HUDEP-2 (cell line): ENCODE measurements at regions not wholly inside any gene's neighbourhood (a gene's known extent, or its start where the extent isn't known, plus 50 kb on each side); places are given as distances from the start of the nearest gene placed in this dataset.

ENCODE experiments used
- DNase-seq, 76 experiments: peaks; one replicate each; lab custom pipeline; 2025; ENCODE audit not compliant: unreplicated experiment in 76 of 76; lab: John Stamatoyannopoulos, UW

DNA sequence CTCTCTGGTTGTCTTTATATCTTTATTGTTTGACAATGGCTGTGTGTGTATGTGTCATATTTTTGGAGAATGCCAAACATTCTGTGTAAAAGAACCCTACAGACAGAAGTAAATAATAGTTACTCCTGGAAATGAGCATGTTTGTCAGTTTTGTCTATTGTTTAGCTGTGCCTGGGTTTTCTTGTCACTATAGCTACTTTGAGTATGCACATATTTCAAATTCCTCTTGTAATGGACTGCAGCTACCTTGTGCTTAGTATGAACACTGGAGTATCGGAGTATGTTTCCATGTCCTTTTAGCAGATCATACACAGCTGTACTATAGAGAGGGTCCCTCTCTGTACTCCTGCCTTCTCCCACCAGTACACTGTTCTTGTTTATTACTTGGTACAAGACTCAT, 58.0 kb upstream of the DOCK10 start:
- no peak for DNase-seq

DNA sequence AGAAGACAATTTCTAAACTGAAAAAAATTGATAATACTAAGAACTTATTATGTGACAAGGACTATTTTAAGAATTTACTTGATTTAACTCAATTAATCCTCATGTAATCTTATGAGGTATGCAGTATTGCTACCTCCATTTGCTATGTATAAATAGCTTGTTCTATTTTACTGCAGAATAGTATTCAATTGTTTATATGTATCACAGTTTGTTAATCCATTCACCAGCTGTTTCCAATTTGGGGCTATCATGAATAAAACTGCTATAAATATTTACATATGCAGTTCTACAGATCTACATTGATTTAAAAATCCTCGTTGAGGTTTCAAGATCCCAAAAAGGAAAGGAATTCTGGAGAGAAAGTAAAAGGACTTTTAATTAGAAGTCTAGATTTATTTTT, 54.8 kb upstream of the DOCK10 start:
- DNase-seq: no peak
